K562 (cell line): ENCODE measurements at regions not wholly inside any gene's neighbourhood (a gene's known extent, or its start where the extent isn't known, plus 50 kb on each side); places are given as distances from the start of the nearest gene placed in this dataset.

ENCODE experiments used
- ATAC-seq: fragments of 200-7000 bp; cut with Tn5 transposase; 3 replicates; pipeline ENCODE4 v1.9.1; 2020; ENCODE audit warnings: moderate library complexity
- BruUV-seq: library from RNA; stranded (reverse); fragments of 400-500 nt; replicated peaks from 2 replicates; lab custom pipeline; 2021; lab: Mats Ljungman, UMichigan
- CTCF ChIA-PET: fragments of 300-600 bp; formaldehyde crosslinking; extraction: SDS; loops from one replicate; lab custom pipeline; 2021; ENCODE audit warnings: low intra/inter-chr PET ratio; lab: Yijun Ruan, JAX
- POLR2A ChIA-PET: fragments of 300-600, 350-650 bp; sonication (Branson Sonifier 250); formaldehyde crosslinking; extraction: SDS; loops from one replicate; lab custom pipeline; 2021; ENCODE audit warnings: antibody characterized with exemption, inconsistent platforms; lab: Yijun Ruan, JAX
- DNase-seq, 4 experiments: peaks; one replicate each; pipeline versions ENCODE4 v3.0.0 to v3.0.0-alpha.2; 2011 to 2018; ENCODE audit warnings: low spot score in 3 of 4, mixed read lengths in 3 of 4; ENCODE audit errors: extremely low read depth in 1 of 4
- FAIRE-seq: peaks from 2 replicates; lab custom pipeline; 2011; peaks lifted over from hg19 to GRCh38; lab: Jason Lieb, UNC
- H2AFZ ChIP-seq: 2 replicates; pipeline ENCODE4 v1.6.0; 2011; ENCODE audit warnings: low read depth, low read length, control low read depth, inconsistent platforms
- H3K27ac ChIP-seq: fragments of 200-600 bp; 3 replicates; pipeline ENCODE4 v1.8.0; 2011; ENCODE audit warnings: low read depth, mild to moderate bottlenecking, control low read depth, inconsistent platforms, low read length, moderate library complexity, mixed read lengths; ENCODE audit errors: extremely low read depth
- H3K27me3 ChIP-seq, 2 experiments: fragments of 300-600 bp in 1 of 2; 2 replicates in 1 of 2; 3 replicates in 1 of 2; pipeline versions ENCODE4 v1.6.0 to v1.8.0; 2011; ENCODE audit warnings: inconsistent platforms in 2 of 2, low read length in 2 of 2, mild to moderate bottlenecking in 1 of 2, mixed read lengths in 1 of 2, moderate library complexity in 1 of 2; ENCODE audit not compliant: control insufficient read depth in 2 of 2, insufficient read depth in 2 of 2
- H3K36me3 ChIP-seq: fragments of 300-600 bp; 3 replicates; pipeline ENCODE4 v1.8.0; 2011; ENCODE audit warnings: mild to moderate bottlenecking, low read length, inconsistent platforms; ENCODE audit not compliant: control insufficient read depth, insufficient read depth
- H3K4me1 ChIP-seq, 2 experiments: fragments of 200-600 bp in 1 of 2; replicated peaks in 1 of 2; 2 replicates in 1 of 2; 3 replicates in 1 of 2; pipeline versions ENCODE4 v1.5.1 to v1.8.0; 2011; ENCODE audit warnings: inconsistent platforms in 2 of 2, low read length in 2 of 2, mild to moderate bottlenecking in 1 of 2, mixed read lengths in 1 of 2, moderate library complexity in 1 of 2; ENCODE audit not compliant: control insufficient read depth in 2 of 2, insufficient read depth in 2 of 2
- H3K4me2 ChIP-seq: 2 replicates; pipeline ENCODE4 v1.6.1; 2011; ENCODE audit warnings: low read length, control low read depth, inconsistent platforms, mixed read lengths; ENCODE audit not compliant: insufficient read depth
- H3K4me3 ChIP-seq: fragments of 200-600 bp; sonication (generic), shearing (Covaris generic); 2 replicates; pipeline ENCODE4 v1.5.1; 2016; ENCODE audit warnings: control low read depth, inconsistent platforms
- H3K79me2 ChIP-seq: fragments of 200-600 bp; 3 replicates; pipeline ENCODE4 v1.8.0; 2011; ENCODE audit warnings: low read length, inconsistent platforms; ENCODE audit not compliant: control insufficient read depth, insufficient read depth
- H3K9ac ChIP-seq, 2 experiments: 2 replicates each; pipeline versions ENCODE4 v1.6.0 to v1.6.1; 2011; ENCODE audit warnings: low read depth in 2 of 2, low read length in 2 of 2, control low read depth in 1 of 2, inconsistent platforms in 1 of 2, mild to moderate bottlenecking in 1 of 2, mixed read lengths in 1 of 2; ENCODE audit not compliant: insufficient read depth in 1 of 2
- H3K9me1 ChIP-seq: one replicate; pipeline ENCODE4 v1.6.0; 2011; ENCODE audit warnings: inconsistent platforms, mild to moderate bottlenecking, low read length, moderate library complexity; ENCODE audit not compliant: control insufficient read depth, insufficient read depth
- H3K9me3 ChIP-seq: replicated peaks from 2 replicates; pipeline ENCODE4 v1.5.1; 2011; ENCODE audit warnings: low read depth, low read length, inconsistent platforms; ENCODE audit not compliant: control insufficient read depth, insufficient read depth
- H4K20me1 ChIP-seq: replicated peaks from 2 replicates; pipeline ENCODE4 v1.6.1; 2011; ENCODE audit warnings: low read length, inconsistent platforms, mixed read lengths; ENCODE audit not compliant: control insufficient read depth, insufficient read depth
- CEBPB ChIP-seq: fragments of 450-650 bp; IDR thresholded peaks from 2 replicates; pipeline ENCODE4 v1.6.1; 2016; ENCODE audit warnings: missing genetic modification characterization, missing compliant biosample characterization
- CEBPG ChIP-seq, 3 experiments: fragments of 200-800 bp in 1 of 3; sonication (Bioruptor generic) in 1 of 3; sonication (generic) in 1 of 3; formaldehyde crosslinking in 1 of 3; IDR thresholded peaks in 2 of 3; conservative IDR thresholded peaks in 1 of 3; 2 replicates each; pipeline versions ENCODE4 v1.6.1 to v1.8.0; 2016 to 2022; ENCODE audit warnings: missing compliant biosample characterization in 2 of 3, missing genetic modification characterization in 2 of 3, mild to moderate bottlenecking in 1 of 3, missing genetic modification reagents in 1 of 3
- ETV5 ChIP-seq: sonication (generic); formaldehyde crosslinking; IDR thresholded peaks from 2 replicates; pipeline ENCODE4 v1.4.0; 2020; ENCODE audit warnings: low read depth, mild to moderate bottlenecking, missing genetic modification reagents
- NR2C1 ChIP-seq, 2 experiments: fragments of 450-650 bp; IDR thresholded peaks; 2 replicates each; pipeline ENCODE4 v1.6.1; 2017; ENCODE audit warnings: mild to moderate bottlenecking in 2 of 2, antibody characterized with exemption in 1 of 2, inconsistent platforms in 1 of 2, missing compliant biosample characterization in 1 of 2, missing genetic modification characterization in 1 of 2
- ZC3H8 ChIP-seq: fragments of 450-650 bp; IDR thresholded peaks from 2 replicates; pipeline ENCODE4 v1.6.1; 2017
- WGBS: fragments of 100-300 bp; shearing (Covaris generic); methylation state at CpG from one replicate; pipeline ENCODE4 v1.1.6; 2016; ENCODE audit warnings: low coverage, mixed read lengths; ENCODE audit not compliant: insufficient coverage; ENCODE audit errors: missing lambda C conversion rate; 5-methylcytosine and 5-hydroxymethylcytosine counted together
- in situ Hi-C: fragments of 300-500 bp; cut with MboI; formaldehyde crosslinking; loops from 4 replicates; pipeline ENCODE4 v1.15.0; 2018; ENCODE audit warnings: inconsistent platforms, mixed read lengths
- intact Hi-C: fragments of 100-400 bp; cut with micrococcal nuclease; formaldehyde crosslinking; loops from 2 replicates; pipeline ENCODE4 v1.14.2; 2022

DNA sequence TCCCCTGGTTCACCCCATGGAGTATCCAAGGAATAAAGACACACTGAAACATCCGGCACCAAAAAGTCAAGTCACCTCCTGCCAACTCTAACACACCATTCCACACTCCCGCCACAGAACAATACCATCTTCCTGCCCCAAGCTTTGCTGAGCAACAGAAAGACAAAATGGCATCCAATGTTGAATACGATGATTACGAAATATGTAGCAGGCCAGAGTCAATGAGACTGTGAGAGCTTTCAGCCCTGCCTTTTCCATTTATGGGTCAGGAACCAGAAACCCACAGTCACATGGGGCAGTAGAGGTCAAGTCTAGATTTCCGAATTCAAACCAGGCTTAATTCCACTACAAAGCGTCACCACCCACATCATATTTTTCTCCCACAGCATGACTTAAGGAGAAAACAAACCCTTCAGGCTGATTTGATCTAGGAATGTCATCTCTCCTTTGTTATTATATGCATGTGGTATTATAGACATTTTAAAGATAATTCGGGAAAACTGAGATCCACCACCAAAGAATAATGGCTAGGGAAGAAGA lies 249.8 kb downstream of the SETD4 start:
- no peak overlapping the region for H3K4me2 ChIP-seq
- no peaks in the 10 kb centered on the region for H3K9me1 ChIP-seq
- H3K79me2 ChIP-seq: no peaks in the 10 kb centered on the region
- no peaks in the 10 kb centered on the region for H3K36me3 ChIP-seq
- no peak overlapping the region for H3K4me3 ChIP-seq
- 0% methylated on average over 7 of the region's 7 CpGs for WGBS
- BruUV-seq: no TSS peak
- no peak overlapping the region for H3K9ac ChIP-seq
- H3K4me1 ChIP-seq: no peaks in the 10 kb centered on the region
- ATAC-seq: no peak
- H3K9me3 ChIP-seq: no peaks in the 10 kb centered on the region
- ChIA-PET POLR2A (no interaction called here), CTCF (no interaction called here)
- H3K27me3 ChIP-seq: peaks cover 5% of the 10 kb centered on the region in 2 experiments; a peak in 2 of 5 replicates
- in situ Hi-C loops (no loop called here), intact Hi-C loops (no loop called here)
- no peak for FAIRE-seq
- TF ChIP-seq CEBPG (CRISPR knock-in tag; IDR thresholded peaks at IDR 0.05) (no peak), CEBPG (tag; conservative IDR thresholded peaks at IDR 0.05 in 1 of 2, IDR thresholded peaks at IDR 0.05 in 1 of 2) (peak; percentile 63 to 70), CEBPB (tag) (peak; percentile 71), ETV5 (no peak), NR2C1 (IDR thresholded peaks at IDR 0.05) (no peak), NR2C1 (tag; IDR thresholded peaks at IDR 0.05) (no peak)
- no peak overlapping the region for H2AFZ ChIP-seq
- DNase-seq: no peak
- no peak overlapping the region for H3K27ac ChIP-seq
- no peaks in the 10 kb centered on the region for H4K20me1 ChIP-seq

DNA sequence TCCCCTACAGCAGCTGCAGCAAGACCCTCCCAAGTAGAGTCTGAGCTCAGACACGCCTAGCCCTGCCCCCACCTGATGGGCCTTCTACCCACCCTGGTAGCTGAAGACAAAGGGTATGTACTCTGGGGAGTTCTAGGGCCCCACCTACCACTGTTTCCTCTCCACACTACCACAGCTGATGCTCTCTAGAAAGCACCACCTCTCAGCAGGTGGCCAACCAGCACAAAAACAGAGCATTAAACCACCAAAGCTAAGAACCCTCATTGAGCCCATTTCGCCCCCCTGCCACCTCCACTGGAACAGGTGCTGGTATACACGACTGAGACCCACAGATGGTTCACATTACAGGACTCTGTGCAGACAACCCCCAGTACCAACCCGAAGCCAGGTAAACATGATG lies 258.9 kb downstream of the SETD4 start:
- FAIRE-seq (no peak), DNase-seq (no peak)
- no peak overlapping the region for H3K27ac ChIP-seq

More for the DNA sequence above, 258.9 kb downstream of the SETD4 start:
- 0% methylated on average over 4 of the region's 4 CpGs for WGBS
- in situ Hi-C loops (no loop called here), intact Hi-C loops (no loop called here)
- Histone ChIP-seq H3K4me1 (no peaks in the 10 kb centered on the region), H3K36me3 (no peaks in the 10 kb centered on the region), H3K79me2 (no peaks in the 10 kb centered on the region), H3K9me1 (no peaks in the 10 kb centered on the region), H3K9ac (no peak overlapping the region), H3K27me3 (no peaks in the 10 kb centered on the region; a peak in 1 of 5 replicates), H2AFZ (no peak overlapping the region), H3K4me3 (no peak overlapping the region), H4K20me1 (no peaks in the 10 kb centered on the region), H3K4me2 (no peak overlapping the region), H3K9me3 (no peaks in the 10 kb centered on the region)
- no peak for ATAC-seq
- CTCF ChIA-PET: no interaction called here
- POLR2A ChIA-PET: interaction anchor here (0.6 kb wide), 1 partner anchor 184 kb away, joined by 3 read pairs; no protein-coding TSS in a partner anchor
- no TSS peak for BruUV-seq
- TF ChIP-seq ZC3H8: no peak
